GM12874 (cell line): ENCODE measurements at regions not wholly inside any gene's neighbourhood (a gene's known extent, or its start where the extent isn't known, plus 50 kb on each side); places are given as distances from the start of the nearest gene placed in this dataset.

Experiments used
- CTCF ChIP-seq: IDR thresholded peaks from 2 replicates; pipeline ENCODE4 v1.5.1; 2011; ENCODE audit warnings: low read depth, mild to moderate bottlenecking, control low read depth, low read length, moderate library complexity; ENCODE audit not compliant: insufficient read depth

- no peak for TF ChIP-seq CTCF
Measured at GRCh38 chr14:105745433-105746123, 219.2 kb downstream of the TMEM121 start.

DNA sequence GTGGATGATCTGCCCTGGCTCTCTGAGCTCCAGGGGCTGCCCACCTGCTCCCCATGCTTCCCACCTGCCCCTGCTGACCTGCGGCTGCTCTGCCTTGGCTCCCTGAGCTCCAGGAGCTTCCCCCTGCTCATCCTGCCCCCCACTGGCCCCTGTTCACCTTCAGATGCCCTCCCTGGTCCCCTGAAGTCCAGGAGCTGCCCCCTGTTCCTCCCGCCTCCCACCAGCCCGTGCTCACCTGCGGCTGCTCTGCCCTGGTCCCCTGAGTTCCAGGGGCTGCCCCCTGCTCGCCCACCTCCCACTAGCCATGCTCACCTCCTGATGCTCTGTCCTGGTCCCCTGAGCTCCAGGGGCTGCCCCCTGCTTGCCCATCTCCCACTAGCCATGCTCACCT is 219.7 kb downstream of the TMEM121 start:
- no peak for TF ChIP-seq CTCF

DNA sequence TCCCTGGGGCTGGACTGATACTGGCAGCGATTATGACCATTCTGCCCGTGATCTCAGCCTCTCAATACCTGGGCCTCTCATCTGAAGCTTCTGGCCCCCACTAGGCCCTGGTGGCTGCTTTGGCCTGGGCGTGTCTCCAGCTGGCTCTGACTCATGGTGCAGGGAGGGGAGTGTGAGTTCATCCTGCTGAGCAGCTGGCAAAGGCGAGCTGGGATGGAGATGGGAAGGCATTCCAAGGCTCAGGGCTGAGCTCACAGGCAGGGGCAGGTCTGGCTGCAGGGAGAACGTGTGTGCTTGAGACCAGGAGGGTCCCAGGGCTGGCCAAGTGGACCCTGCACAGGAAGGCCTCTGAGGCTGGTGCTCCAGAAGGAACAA is 221.8 kb downstream of the TMEM121 start:
- TF ChIP-seq CTCF = no peak

DNA sequence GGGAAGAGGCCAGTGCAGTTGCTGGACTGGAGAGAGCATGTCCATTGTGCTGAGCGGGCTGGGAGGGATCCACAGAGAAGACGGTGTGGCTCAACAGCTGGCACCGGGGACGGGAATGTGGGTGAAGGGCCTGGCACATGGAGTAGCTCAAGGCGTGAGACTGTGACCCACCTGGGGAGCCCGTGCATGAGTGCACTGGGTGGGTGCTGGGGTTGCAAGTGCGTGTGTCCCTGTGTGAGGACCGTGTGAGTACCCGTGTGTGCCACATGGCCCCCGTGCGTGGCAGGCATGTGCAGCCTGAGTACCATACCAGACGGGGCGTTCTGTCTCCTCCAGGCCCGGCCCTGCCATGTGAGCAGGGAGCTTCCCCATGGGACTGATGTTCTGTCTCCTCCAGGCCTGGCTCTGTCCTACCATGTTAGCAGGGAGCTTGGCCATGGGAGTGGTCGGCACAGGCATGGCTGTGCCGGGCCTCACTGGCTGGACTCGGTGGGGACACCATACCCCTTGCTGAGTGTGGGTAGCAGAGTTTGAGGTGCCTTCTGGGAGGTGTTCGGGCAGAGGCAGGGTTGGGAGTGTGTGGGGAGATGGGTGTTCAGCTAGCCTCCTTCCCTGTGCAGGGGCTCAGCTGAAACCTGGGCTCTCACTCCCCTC is 234.4 kb downstream of the TMEM121 start:
- TF ChIP-seq CTCF = no peak

DNA sequence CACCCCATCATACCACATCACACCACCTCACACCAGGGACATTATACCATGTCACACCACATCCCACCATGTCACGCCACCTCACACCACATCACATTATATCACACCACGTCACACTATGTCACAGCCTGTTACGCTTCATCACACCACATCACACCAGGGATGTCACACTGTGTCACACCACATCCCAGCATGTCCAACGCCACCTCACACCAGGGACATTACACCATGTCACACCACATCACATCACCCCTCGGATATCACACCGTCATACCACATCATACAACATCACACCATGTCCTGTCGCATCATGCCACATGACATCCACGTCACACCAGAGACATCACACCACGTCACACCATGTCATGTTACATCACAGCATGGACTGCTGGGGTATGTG is 235.5 kb downstream of the TMEM121 start:
- no peak for TF ChIP-seq CTCF

GRCh38 chr14:105765893-105766614 is 239.7 kb downstream of the TMEM121 start:
- TF ChIP-seq CTCF = no peak

DNA sequence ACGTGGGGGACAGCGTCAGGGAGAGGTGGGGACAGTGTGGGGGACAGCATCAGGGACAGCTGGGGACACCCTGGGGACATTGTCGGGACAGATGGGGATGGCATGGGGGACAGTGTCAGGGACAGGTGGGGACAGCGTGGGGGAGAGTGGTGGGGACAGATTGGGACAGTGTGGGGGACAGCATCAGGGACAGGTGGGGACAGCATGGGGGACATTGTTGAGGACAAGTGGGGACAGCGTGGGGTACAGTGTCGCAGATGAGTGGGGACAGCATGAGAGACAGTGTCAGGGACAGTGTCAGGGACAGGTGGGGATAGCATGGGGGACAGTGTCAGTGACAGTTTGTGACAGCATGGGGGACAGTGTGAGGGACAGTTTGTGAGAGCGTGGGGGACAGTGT is 240.9 kb downstream of the TMEM121 start:
- no peak for TF ChIP-seq CTCF
